Esophagus muscularis mucosa (tissue), 4 donors: ENCODE measurements at regions not wholly inside any gene's neighbourhood (a gene's known extent, or its start where the extent isn't known, plus 50 kb on each side); places are given as distances from the start of the nearest gene placed in this dataset.

ENCODE experiments used
- DNase-seq: peaks from one replicate; pipeline ENCODE4 v3.0.0-alpha.2; 2017; ENCODE audit errors: extremely low spot score
- H3K27ac ChIP-seq, 4 donors: fragments of 200-600 bp; sonication (generic); replicated peaks in 1 of 4; 1 replicate in 3 of 4; 2 replicates in 1 of 4; pipeline ENCODE4 v1.5.1; 2016 to 2019; ENCODE audit warnings: mild to moderate bottlenecking in 1 of 4
- H3K27me3 ChIP-seq, 4 donors: fragments of 200-600 bp; sonication (generic); one replicate each; pipeline versions ENCODE4 v1.5.1 to v1.6.0; 2016 to 2019
- H3K36me3 ChIP-seq, 4 donors: fragments of 200-600 bp; sonication (generic); one replicate each; pipeline ENCODE4 v1.5.1; 2016 to 2019
- H3K4me1 ChIP-seq, 4 donors: fragments of 200-600 bp; sonication (generic); one replicate each; pipeline ENCODE4 v1.5.1; 2016 to 2019
- H3K4me3 ChIP-seq, 4 donors: fragments of 200-600 bp; sonication (generic); 1 replicate in 2 of 4; 2 replicates in 2 of 4; pipeline ENCODE4 v1.5.1; 2016 to 2019; ENCODE audit warnings: mild to moderate bottlenecking in 4 of 4, moderate library complexity in 1 of 4
- H3K9me3 ChIP-seq, 4 donors: fragments of 200-600 bp; sonication (generic); 1 replicate in 3 of 4; 2 replicates in 1 of 4; pipeline ENCODE4 v1.5.1; 2016 to 2019
- CTCF ChIP-seq, 3 experiments: fragments of 200-600 bp in 2 of 3; fragments of 450-650 bp in 1 of 3; sonication (generic) in 2 of 3; IDR thresholded peaks; one replicate each; pipeline ENCODE4 v1.5.1; 2017 to 2019; ENCODE audit warnings: antibody characterized with exemption in 3 of 3, mild to moderate bottlenecking in 2 of 3, moderate library complexity in 1 of 3
- EP300 ChIP-seq: sonication (generic); formaldehyde crosslinking; IDR thresholded peaks from one replicate; pipeline ENCODE4 v1.6.1; 2017; ENCODE audit warnings: antibody characterized with exemption
- POLR2A ChIP-seq: fragments of 450-650 bp; IDR thresholded peaks from one replicate; pipeline ENCODE4 v1.6.1; 2017; ENCODE audit warnings: antibody characterized with exemption, moderate library complexity, mild to moderate bottlenecking, low read depth
- POLR2AphosphoS5 ChIP-seq, 2 donors: sonication (generic); formaldehyde crosslinking; IDR thresholded peaks; one replicate each; pipeline ENCODE4 v1.6.1; 2017; ENCODE audit warnings: antibody characterized with exemption in 2 of 2
- WGBS: methylation state at CpG from one replicate; pipeline ENCODE4 v1.1.5; 2018; 5-methylcytosine and 5-hydroxymethylcytosine counted together
- intact Hi-C: fragments of 100-400 bp; cut with DNase I; formaldehyde crosslinking; loops from one replicate; pipeline ENCODE4 v1.15.1; 2023

GRCh38 chr7:53657586-53657985 lies 622.2 kb downstream of the POM121L12 start:
- Histone ChIP-seq H3K27me3 (no peaks in the 10 kb centered on the region), H3K36me3 (no peaks in the 10 kb centered on the region), H3K9me3 (peaks cover 0 to 5% (median 0%) of the 10 kb centered on the region in 4 donors), H3K4me3 (no peak overlapping the region), H3K27ac (no peak overlapping the region), H3K4me1 (no peaks in the 10 kb centered on the region)
- DNase-seq: no peak
- intact Hi-C loops: no loop called here
- 65% methylated on average over 1 of the region's 1 CpG for WGBS
- TF ChIP-seq EP300 (no peak), POLR2AphosphoS5 (IDR thresholded peaks at IDR 0.05) (no peak), POLR2A (no peak), CTCF (IDR thresholded peaks at IDR 0.05) (no peak)

- peaks cover 0 to 5% (median 2%) of the 10 kb centered on the region in 4 donors for H3K9me3 ChIP-seq
- DNase-seq: no peak
- H3K27me3 ChIP-seq: no peaks in the 10 kb centered on the region
- 88% methylated on average over 3 of the region's 3 CpGs for WGBS
- intact Hi-C loops: no loop called here
- no peak overlapping the region for H3K27ac ChIP-seq
- H3K4me3 ChIP-seq: no peak overlapping the region
- TF ChIP-seq POLR2AphosphoS5 (IDR thresholded peaks at IDR 0.05) (no peak), POLR2A (no peak), CTCF (IDR thresholded peaks at IDR 0.05) (no peak), EP300 (no peak)
- H3K36me3 ChIP-seq: no peaks in the 10 kb centered on the region
- no peaks in the 10 kb centered on the region for H3K4me1 ChIP-seq
These were observed 623.5 kb downstream of the POM121L12 start for GRCh38 chr7:53658951-53659350.

- intact Hi-C loops: no loop called here
- no peaks in the 10 kb centered on the region for H3K27me3 ChIP-seq
- no peak for TF ChIP-seq POLR2A
- no peak for TF ChIP-seq EP300
- no peak for TF ChIP-seq CTCF (IDR thresholded peaks at IDR 0.05)
- no peak for TF ChIP-seq POLR2AphosphoS5 (IDR thresholded peaks at IDR 0.05)
- H3K4me3 ChIP-seq: no peak overlapping the region
- no peaks in the 10 kb centered on the region for H3K36me3 ChIP-seq
- no peak overlapping the region for H3K27ac ChIP-seq
- H3K4me1 ChIP-seq: no peaks in the 10 kb centered on the region
- WGBS: 84% methylated on average over 4 of the region's 4 CpGs
- peaks cover 0 to 7% (median 3%) of the 10 kb centered on the region in 4 donors for H3K9me3 ChIP-seq
- no peak for DNase-seq
These were observed 626.3 kb downstream of the POM121L12 start for GRCh38 chr7:53661645-53662217.

GRCh38 chr7:53672681-53673080 lies 637.2 kb downstream of the POM121L12 start:
- no peaks in the 10 kb centered on the region for H3K4me1 ChIP-seq
- H3K4me3 ChIP-seq: no peak overlapping the region
- WGBS: 46% methylated on average over 1 of the region's 1 CpG
- TF ChIP-seq POLR2A (no peak), CTCF (IDR thresholded peaks at IDR 0.05) (no peak), POLR2AphosphoS5 (IDR thresholded peaks at IDR 0.05) (no peak), EP300 (no peak)
- H3K9me3 ChIP-seq: no peaks in the 10 kb centered on the region
- no peak overlapping the region for H3K27ac ChIP-seq
- no peak for DNase-seq
- no peaks in the 10 kb centered on the region for H3K36me3 ChIP-seq
- H3K27me3 ChIP-seq: no peaks in the 10 kb centered on the region
- intact Hi-C loops: no loop called here

GRCh38 chr7:53675835-53676234 lies 640.4 kb downstream of the POM121L12 start:
- Histone ChIP-seq H3K9me3 (no peaks in the 10 kb centered on the region), H3K4me1 (no peaks in the 10 kb centered on the region), H3K4me3 (no peak overlapping the region), H3K27ac (no peak overlapping the region), H3K36me3 (no peaks in the 10 kb centered on the region), H3K27me3 (no peaks in the 10 kb centered on the region)
- intact Hi-C loops: no loop called here
- no peak for DNase-seq
- no peak for TF ChIP-seq CTCF (IDR thresholded peaks at IDR 0.05)
- TF ChIP-seq POLR2A: no peak
- TF ChIP-seq EP300: no peak
- no peak for TF ChIP-seq POLR2AphosphoS5 (IDR thresholded peaks at IDR 0.05)
- 97% methylated on average over 1 of the region's 1 CpG for WGBS
